ENCODE measurements at regions not wholly inside any gene's neighbourhood (a gene's known extent, or its start where the extent isn't known, plus 50 kb on each side); places are given as distances from the start of the nearest gene placed in this dataset.

DNA sequence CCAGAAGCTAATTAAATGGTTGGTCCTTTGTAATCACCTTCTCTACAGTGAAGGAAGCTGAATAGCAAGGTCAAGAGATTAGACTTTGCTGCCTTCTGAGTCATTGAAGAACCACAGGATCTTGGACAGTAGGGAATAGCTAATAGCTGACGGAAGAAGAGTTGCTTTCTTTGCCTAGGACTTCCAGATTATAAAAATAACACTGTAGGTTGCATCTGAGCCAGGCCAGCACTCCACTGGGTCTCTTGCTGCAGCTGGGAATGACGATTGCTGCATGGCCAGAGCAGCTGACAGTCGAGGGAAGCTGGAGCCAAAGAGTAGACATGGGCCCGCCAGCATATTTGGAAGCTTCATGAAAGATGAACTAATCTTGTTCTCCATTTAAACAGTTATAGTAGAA lies 81.5 kb upstream of the KCNMB2 start:
- BruUV-seq (replicated peaks), result no TSS peak

DNA sequence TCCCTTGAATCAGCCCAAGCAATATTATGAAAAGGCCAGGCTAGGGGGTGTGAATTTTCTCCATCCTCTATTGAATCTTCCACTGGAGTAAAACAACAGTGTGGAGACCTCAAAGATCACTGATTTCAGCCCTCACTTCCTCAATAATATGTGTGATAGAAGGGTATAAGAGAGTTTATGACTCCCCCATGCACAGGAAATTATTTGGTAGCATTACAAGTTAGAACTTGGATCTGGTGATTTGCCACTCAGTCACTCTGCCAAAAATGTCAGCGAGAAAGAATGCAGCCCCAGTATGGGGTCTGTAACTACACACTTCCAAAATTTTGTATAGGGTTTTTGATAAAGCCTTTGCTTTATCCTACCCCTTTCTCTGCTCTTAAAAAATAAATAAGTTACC lies 81.0 kb upstream of the KCNMB2 start:
- DNase-seq (ENCODE audit: unreplicated experiment), result no peak
- BruUV-seq (replicated peaks), result no TSS peak
- POLR2A ChIA-PET, result interaction anchor here (1.0 kb wide), 1 partner anchor 15 kb away, joined by 3 read pairs; no protein-coding TSS in a partner anchor
- no peaks in the 10 kb centered on the region for H3K36me3 Mint-ChIP-seq (ENCODE audit: insufficient read depth, unreplicated experiment)
- no peaks in the 10 kb centered on the region for H3K4me1 Mint-ChIP-seq (ENCODE audit: insufficient read depth, unreplicated experiment)
- no peak overlapping the region for H3K27ac Mint-ChIP-seq (ENCODE audit: low read depth, unreplicated experiment)
- intact Hi-C loops (cut with micrococcal nuclease), result no loop called here
- H3K4me3 Mint-ChIP-seq (ENCODE audit: unreplicated experiment), result no peak overlapping the region
- TF ChIP-seq, protein P1, sequence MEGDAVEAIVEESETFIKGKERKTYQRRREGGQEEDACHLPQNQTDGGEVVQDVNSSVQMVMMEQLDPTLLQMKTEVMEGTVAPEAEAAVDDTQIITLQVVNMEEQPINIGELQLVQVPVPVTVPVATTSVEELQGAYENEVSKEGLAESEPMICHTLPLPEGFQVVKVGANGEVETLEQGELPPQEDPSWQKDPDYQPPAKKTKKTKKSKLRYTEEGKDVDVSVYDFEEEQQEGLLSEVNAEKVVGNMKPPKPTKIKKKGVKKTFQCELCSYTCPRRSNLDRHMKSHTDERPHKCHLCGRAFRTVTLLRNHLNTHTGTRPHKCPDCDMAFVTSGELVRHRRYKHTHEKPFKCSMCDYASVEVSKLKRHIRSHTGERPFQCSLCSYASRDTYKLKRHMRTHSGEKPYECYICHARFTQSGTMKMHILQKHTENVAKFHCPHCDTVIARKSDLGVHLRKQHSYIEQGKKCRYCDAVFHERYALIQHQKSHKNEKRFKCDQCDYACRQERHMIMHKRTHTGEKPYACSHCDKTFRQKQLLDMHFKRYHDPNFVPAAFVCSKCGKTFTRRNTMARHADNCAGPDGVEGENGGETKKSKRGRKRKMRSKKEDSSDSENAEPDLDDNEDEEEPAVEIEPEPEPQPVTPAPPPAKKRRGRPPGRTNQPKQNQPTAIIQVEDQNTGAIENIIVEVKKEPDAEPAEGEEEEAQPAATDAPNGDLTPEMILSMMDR (IDR thresholded peaks at IDR 0.05; ENCODE audit: unreplicated experiment), result no peak
- H3K27me3 Mint-ChIP-seq (ENCODE audit: insufficient read depth, unreplicated experiment), result no peaks in the 10 kb centered on the region
- CTCF ChIA-PET, result no interaction called here
- H3K9me3 Mint-ChIP-seq (ENCODE audit: unreplicated experiment), result no peaks in the 10 kb centered on the region

More for the DNA sequence above, 81.5 kb upstream of the KCNMB2 start:
- no peak for DNase-seq (ENCODE audit: unreplicated experiment)
- POLR2A ChIA-PET, result interaction anchor here (1.0 kb wide), 1 partner anchor 16 kb away, joined by 3 read pairs; no protein-coding TSS in a partner anchor
- CTCF ChIA-PET, result no interaction called here
- no peak overlapping the region for H3K4me3 Mint-ChIP-seq (ENCODE audit: unreplicated experiment)
- H3K36me3 Mint-ChIP-seq (ENCODE audit: insufficient read depth, unreplicated experiment), result no peaks in the 10 kb centered on the region
- TF ChIP-seq, protein P1 (IDR thresholded peaks at IDR 0.05; ENCODE audit: unreplicated experiment), result no peak
- H3K27ac Mint-ChIP-seq (ENCODE audit: low read depth, unreplicated experiment), result no peak overlapping the region
- no peaks in the 10 kb centered on the region for H3K9me3 Mint-ChIP-seq (ENCODE audit: unreplicated experiment)
- H3K4me1 Mint-ChIP-seq (ENCODE audit: insufficient read depth, unreplicated experiment), result no peaks in the 10 kb centered on the region
- intact Hi-C loops (cut with micrococcal nuclease), result no loop called here
- no peaks in the 10 kb centered on the region for H3K27me3 Mint-ChIP-seq (ENCODE audit: insufficient read depth, unreplicated experiment)

- Mint-ChIP-seq H3K4me3 (ENCODE audit: unreplicated experiment) (no peak overlapping the region), H3K36me3 (ENCODE audit: insufficient read depth, unreplicated experiment) (no peaks in the 10 kb centered on the region), H3K27me3 (ENCODE audit: insufficient read depth, unreplicated experiment) (no peaks in the 10 kb centered on the region), H3K9me3 (ENCODE audit: unreplicated experiment) (no peaks in the 10 kb centered on the region), H3K27ac (ENCODE audit: low read depth, unreplicated experiment) (no peak overlapping the region), H3K4me1 (ENCODE audit: insufficient read depth, unreplicated experiment) (no peaks in the 10 kb centered on the region)
- POLR2A ChIA-PET, result no interaction called here
- CTCF ChIA-PET, result no interaction called here
- DNase-seq (ENCODE audit: unreplicated experiment), result no peak
- TF ChIP-seq, protein P1 (IDR thresholded peaks at IDR 0.05; ENCODE audit: unreplicated experiment), result no peak
- intact Hi-C loops (cut with micrococcal nuclease), result no loop called here
- no TSS peak for BruUV-seq (replicated peaks)
These were observed 80.3 kb upstream of the KCNMB2 start for GRCh38 chr3:178455946-178456345.

- H3K36me3 Mint-ChIP-seq (ENCODE audit: insufficient read depth, unreplicated experiment), result no peaks in the 10 kb centered on the region
- CTCF ChIA-PET, result no interaction called here
These were observed 79.5 kb upstream of the KCNMB2 start for GRCh38 chr3:178456621-178457285.

More at GRCh38 chr3:178456621-178457285, 79.5 kb upstream of the KCNMB2 start:
- Mint-ChIP-seq H3K4me1 (ENCODE audit: insufficient read depth, unreplicated experiment) (no peaks in the 10 kb centered on the region), H3K27ac (ENCODE audit: low read depth, unreplicated experiment) (no peak overlapping the region), H3K4me3 (ENCODE audit: unreplicated experiment) (no peak overlapping the region), H3K27me3 (ENCODE audit: insufficient read depth, unreplicated experiment) (no peaks in the 10 kb centered on the region), H3K9me3 (ENCODE audit: unreplicated experiment) (no peaks in the 10 kb centered on the region)
- intact Hi-C loops (cut with micrococcal nuclease), result no loop called here
- BruUV-seq (replicated peaks), result no TSS peak
- DNase-seq (ENCODE audit: unreplicated experiment), result no peak
- TF ChIP-seq, protein P1 (IDR thresholded peaks at IDR 0.05; ENCODE audit: unreplicated experiment), result no peak
- POLR2A ChIA-PET, result interaction anchor here (0.6 kb wide), 1 partner anchor 490 kb away, joined by 3 read pairs; no protein-coding TSS in a partner anchor
